Ascending aorta (tissue), 2 donors: ENCODE measurements at regions not wholly inside any gene's neighbourhood (a gene's known extent, or its start where the extent isn't known, plus 50 kb on each side); places are given as distances from the start of the nearest gene placed in this dataset.

Experiments
- DNase-seq, 2 donors: peaks; one replicate each; pipeline ENCODE4 v3.0.0-alpha.2; 2019; ENCODE audit warnings: low spot score in 2 of 2
- H3K27ac ChIP-seq, 2 donors: fragments of 200-600 bp; sonication (generic); one replicate each; pipeline ENCODE4 v1.5.1; 2016 to 2017; ENCODE audit warnings: mild to moderate bottlenecking in 1 of 2
- H3K27me3 ChIP-seq: fragments of 200-600 bp; sonication (generic); one replicate; pipeline ENCODE4 v1.5.1; 2017
- H3K36me3 ChIP-seq, 2 donors: fragments of 200-600 bp; sonication (generic); one replicate each; pipeline ENCODE4 v1.5.1; 2016
- H3K4me1 ChIP-seq, 2 donors: fragments of 200-600 bp; sonication (generic); one replicate each; pipeline ENCODE4 v1.5.1; 2016 to 2017; ENCODE audit warnings: mild to moderate bottlenecking in 1 of 2
- H3K4me3 ChIP-seq, 2 donors: fragments of 200-600 bp; sonication (generic); one replicate each; pipeline ENCODE4 v1.5.1; 2016 to 2017; ENCODE audit warnings: mild to moderate bottlenecking in 1 of 2
- H3K9me3 ChIP-seq, 2 donors: fragments of 200-600 bp; sonication (generic); one replicate each; pipeline ENCODE4 v1.5.1; 2016
- CTCF ChIP-seq, 3 experiments: fragments of 200-600 bp in 2 of 3; fragments of 450-650 bp in 1 of 3; sonication (generic) in 2 of 3; IDR thresholded peaks; one replicate each; pipeline ENCODE4 v1.5.1; 2016 to 2019; ENCODE audit warnings: antibody characterized with exemption in 3 of 3, mild to moderate bottlenecking in 1 of 3, moderate library complexity in 1 of 3
- intact Hi-C: fragments of 100-400 bp; cut with DNase I; formaldehyde crosslinking; loops from one replicate; pipeline ENCODE4 v1.15.1; 2023

- H3K36me3 ChIP-seq: no peaks in the 10 kb centered on the region
- intact Hi-C loops: loop anchor here (5.0 kb wide), 1 partner anchor 108 kb away; the partner anchor contains the start of gene ACSL4
- TF ChIP-seq CTCF (IDR thresholded peaks at IDR 0.05): no peak
- peak in 1 of 2 donors; percentile 66 for DNase-seq
- H3K4me3 ChIP-seq: no peak overlapping the region
- H3K9me3 ChIP-seq: no peaks in the 10 kb centered on the region
- peak overlapping the region; percentile 44 to 55 for H3K27ac ChIP-seq
- peaks cover 0 to 4% of the 10 kb centered on the region in 2 donors for H3K4me1 ChIP-seq
- H3K27me3 ChIP-seq: no peaks in the 10 kb centered on the region
Measured at GRCh38 chrX:109839694-109840567, 106.9 kb upstream of the ACSL4 start.

- intact Hi-C loops: loop anchor here (5.0 kb wide), 1 partner anchor 108 kb away; the partner anchor contains the start of gene ACSL4
- Histone ChIP-seq H3K4me1 (peaks cover 0 to 4% of the 10 kb centered on the region in 2 donors), H3K36me3 (no peaks in the 10 kb centered on the region), H3K4me3 (no peak overlapping the region), H3K27ac (peak overlapping the region; percentile 44 to 55), H3K27me3 (no peaks in the 10 kb centered on the region), H3K9me3 (no peaks in the 10 kb centered on the region)
- peak in 1 of 2 donors; percentile 79 for DNase-seq
- no peak for TF ChIP-seq CTCF (IDR thresholded peaks at IDR 0.05)
Measured at GRCh38 chrX:109840585-109840984, 107.5 kb upstream of the ACSL4 start.

GRCh38 chrX:109841257-109841656, 108.2 kb upstream of the ACSL4 start:
- DNase-seq: peak in 1 of 2 donors; percentile 8
- Histone ChIP-seq H3K27ac (peak overlapping the region in 1 of 2 donors; percentile 55), H3K36me3 (no peaks in the 10 kb centered on the region), H3K4me1 (peaks cover 0 to 4% of the 10 kb centered on the region in 2 donors), H3K27me3 (no peaks in the 10 kb centered on the region), H3K9me3 (no peaks in the 10 kb centered on the region), H3K4me3 (no peak overlapping the region)
- TF ChIP-seq CTCF (IDR thresholded peaks at IDR 0.05): no peak
- intact Hi-C loops: loop anchor here (5.0 kb wide), 1 partner anchor 109 kb away; the partner anchor contains the start of gene ACSL4

GRCh38 chrX:109841869-109842579, 109.0 kb upstream of the ACSL4 start:
- intact Hi-C loops: loop anchor here (5.0 kb wide), 1 partner anchor 110 kb away; the partner anchor contains the start of gene ACSL4
- Histone ChIP-seq H3K4me3 (no peak overlapping the region), H3K9me3 (no peaks in the 10 kb centered on the region), H3K27ac (peak overlapping the region in 1 of 2 donors; percentile 55), H3K27me3 (no peaks in the 10 kb centered on the region), H3K4me1 (peaks cover 0 to 4% of the 10 kb centered on the region in 2 donors), H3K36me3 (no peaks in the 10 kb centered on the region)
- DNase-seq: peak in 1 of 2 donors; percentile 12
- TF ChIP-seq CTCF (IDR thresholded peaks at IDR 0.05): no peak

GRCh38 chrX:109842611-109843010, 109.6 kb upstream of the ACSL4 start:
- Histone ChIP-seq H3K9me3 (no peaks in the 10 kb centered on the region), H3K4me3 (no peak overlapping the region), H3K27ac (no peak overlapping the region), H3K27me3 (no peaks in the 10 kb centered on the region), H3K36me3 (no peaks in the 10 kb centered on the region), H3K4me1 (peaks cover 0 to 4% of the 10 kb centered on the region in 2 donors)
- intact Hi-C loops: loop anchor here (5.0 kb wide), 1 partner anchor 110 kb away; the partner anchor contains the start of gene ACSL4
- no peak for TF ChIP-seq CTCF (IDR thresholded peaks at IDR 0.05)
- peak in 1 of 2 donors; percentile 2 for DNase-seq
